Omental fat pad (tissue), 3 donors: ENCODE measurements at regions not wholly inside any gene's neighbourhood (a gene's known extent, or its start where the extent isn't known, plus 50 kb on each side); places are given as distances from the start of the nearest gene placed in this dataset.

Source experiments
- ATAC-seq: fragments of 150-250 bp; one replicate; pipeline ENCODE4 v1.9.1; 2016; ENCODE audit warnings: mild to moderate bottlenecking, moderate library complexity; ENCODE audit not compliant: low FRiP score
- DNase-seq: peaks from one replicate; pipeline ENCODE4 v3.0.0-alpha.2; 2019; ENCODE audit warnings: low spot score
- TF ChIP-seq, protein P1 (sequence below), 3 donors: fragments of 450-650 bp; IDR thresholded peaks; one replicate each; pipeline ENCODE4 v1.5.1; 2016 to 2017; ENCODE audit warnings: antibody characterized with exemption in 3 of 3, mild to moderate bottlenecking in 3 of 3, moderate library complexity in 2 of 3

DNA sequence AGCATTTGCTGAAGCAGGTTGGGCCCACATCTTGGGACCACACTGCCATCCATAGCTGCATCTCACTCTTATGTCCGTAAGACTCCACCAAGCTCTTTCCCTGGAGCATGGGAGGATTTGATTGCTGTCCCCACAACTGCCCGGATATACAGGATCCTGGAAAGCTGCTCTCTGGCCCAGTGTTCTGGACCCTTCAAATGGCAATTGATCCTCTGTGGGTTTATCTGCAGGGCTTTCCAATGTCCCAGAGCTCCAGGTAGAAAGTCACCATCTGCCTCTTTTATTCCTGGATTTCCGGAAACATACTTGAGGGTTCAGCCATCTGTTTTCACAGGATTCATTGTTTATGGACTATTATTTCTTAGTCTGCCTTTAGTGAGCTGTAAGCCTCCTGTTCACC, 214.6 kb downstream of the SREK1 start:
- no peak for ATAC-seq
- no peak for DNase-seq
- TF ChIP-seq, protein P1, sequence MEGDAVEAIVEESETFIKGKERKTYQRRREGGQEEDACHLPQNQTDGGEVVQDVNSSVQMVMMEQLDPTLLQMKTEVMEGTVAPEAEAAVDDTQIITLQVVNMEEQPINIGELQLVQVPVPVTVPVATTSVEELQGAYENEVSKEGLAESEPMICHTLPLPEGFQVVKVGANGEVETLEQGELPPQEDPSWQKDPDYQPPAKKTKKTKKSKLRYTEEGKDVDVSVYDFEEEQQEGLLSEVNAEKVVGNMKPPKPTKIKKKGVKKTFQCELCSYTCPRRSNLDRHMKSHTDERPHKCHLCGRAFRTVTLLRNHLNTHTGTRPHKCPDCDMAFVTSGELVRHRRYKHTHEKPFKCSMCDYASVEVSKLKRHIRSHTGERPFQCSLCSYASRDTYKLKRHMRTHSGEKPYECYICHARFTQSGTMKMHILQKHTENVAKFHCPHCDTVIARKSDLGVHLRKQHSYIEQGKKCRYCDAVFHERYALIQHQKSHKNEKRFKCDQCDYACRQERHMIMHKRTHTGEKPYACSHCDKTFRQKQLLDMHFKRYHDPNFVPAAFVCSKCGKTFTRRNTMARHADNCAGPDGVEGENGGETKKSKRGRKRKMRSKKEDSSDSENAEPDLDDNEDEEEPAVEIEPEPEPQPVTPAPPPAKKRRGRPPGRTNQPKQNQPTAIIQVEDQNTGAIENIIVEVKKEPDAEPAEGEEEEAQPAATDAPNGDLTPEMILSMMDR (IDR thresholded peaks at IDR 0.05): no peak

DNA sequence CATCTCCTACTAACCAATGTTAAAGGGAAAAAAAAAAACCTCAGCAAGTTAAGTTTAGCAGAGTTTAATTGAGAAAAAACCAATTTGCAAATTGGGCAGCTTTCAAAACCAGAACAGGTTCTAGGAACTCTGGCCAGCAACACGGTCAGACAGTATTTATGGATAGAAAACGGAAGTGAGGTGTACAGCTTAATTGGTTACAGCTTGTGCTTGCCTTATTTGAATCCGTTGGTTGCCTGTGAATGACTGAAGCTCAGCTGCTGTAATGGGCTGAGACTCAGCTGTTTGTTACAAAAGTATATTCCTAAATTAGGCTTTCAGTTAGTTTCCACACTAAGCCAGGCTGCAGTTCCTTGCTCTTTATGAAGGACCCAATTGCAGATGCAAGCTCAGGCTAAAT, 217.0 kb downstream of the SREK1 start:
- ATAC-seq (no peak), DNase-seq (no peak)
- TF ChIP-seq, protein P1 (IDR thresholded peaks at IDR 0.05): no peak

DNA sequence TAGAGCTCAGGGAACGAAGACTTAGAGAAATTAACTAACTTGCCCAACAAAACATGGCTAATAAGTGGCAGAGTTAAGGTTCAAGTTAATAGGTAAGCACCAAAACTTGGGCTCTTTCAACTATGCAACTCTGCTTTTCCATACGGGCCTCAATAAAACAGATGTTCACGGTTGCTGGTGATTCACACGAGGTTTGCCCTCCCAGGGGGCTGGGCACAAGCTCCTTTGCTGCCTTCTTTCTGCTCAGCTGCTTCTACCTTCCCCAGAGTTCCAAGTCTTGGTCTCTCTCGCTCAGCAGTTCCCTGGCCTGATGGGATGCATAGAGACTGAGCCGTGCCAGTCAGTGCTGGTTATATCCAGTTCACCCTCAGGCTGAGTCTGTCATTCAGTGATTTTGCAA, 217.9 kb downstream of the SREK1 start:
- TF ChIP-seq, protein P1 (IDR thresholded peaks at IDR 0.05): no peak
- ATAC-seq: no peak
- no peak for DNase-seq

DNA sequence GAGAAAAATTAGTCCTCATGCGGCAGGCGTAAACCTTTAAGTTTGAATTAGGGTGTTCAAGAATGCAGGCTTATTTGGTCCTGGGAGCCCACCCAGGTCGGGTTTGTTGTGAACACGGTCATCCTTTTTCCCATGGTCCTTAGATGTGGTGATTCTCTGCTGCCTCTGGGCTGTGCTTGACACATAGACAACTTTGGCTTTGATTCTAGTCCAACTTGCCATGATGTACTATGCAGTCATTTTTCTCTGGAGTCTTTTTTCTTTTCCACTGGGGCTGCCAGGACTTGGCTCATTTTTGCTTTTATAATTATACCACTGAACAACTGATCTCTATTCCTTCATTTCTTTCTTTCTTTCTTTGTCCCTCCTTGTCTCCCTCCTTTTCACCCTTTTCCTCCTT, 218.6 kb downstream of the SREK1 start:
- DNase-seq (no peak), ATAC-seq (no peak)
- TF ChIP-seq, protein P1 (IDR thresholded peaks at IDR 0.05): no peak

DNA sequence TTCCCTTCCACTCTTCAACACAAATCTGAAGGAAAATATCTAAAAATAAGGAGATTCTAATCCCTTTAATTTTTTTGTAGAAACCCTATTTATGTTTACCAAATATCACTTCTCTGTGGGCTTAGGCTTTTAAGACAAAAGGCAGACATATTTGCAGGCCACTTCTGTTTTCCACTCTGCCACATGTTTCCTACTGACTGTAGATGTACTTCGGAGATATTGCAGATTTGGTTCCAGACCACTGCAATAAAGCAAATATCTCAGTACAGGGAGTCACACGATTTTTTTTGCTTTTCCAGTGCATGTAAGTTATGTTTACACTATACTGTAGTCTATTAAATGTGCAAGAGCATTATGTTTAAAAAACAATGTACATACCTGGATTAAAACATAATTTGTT, 219.0 kb downstream of the SREK1 start:
- ATAC-seq: no peak
- no peak for DNase-seq
- TF ChIP-seq, protein P1 (IDR thresholded peaks at IDR 0.05): no peak

DNA sequence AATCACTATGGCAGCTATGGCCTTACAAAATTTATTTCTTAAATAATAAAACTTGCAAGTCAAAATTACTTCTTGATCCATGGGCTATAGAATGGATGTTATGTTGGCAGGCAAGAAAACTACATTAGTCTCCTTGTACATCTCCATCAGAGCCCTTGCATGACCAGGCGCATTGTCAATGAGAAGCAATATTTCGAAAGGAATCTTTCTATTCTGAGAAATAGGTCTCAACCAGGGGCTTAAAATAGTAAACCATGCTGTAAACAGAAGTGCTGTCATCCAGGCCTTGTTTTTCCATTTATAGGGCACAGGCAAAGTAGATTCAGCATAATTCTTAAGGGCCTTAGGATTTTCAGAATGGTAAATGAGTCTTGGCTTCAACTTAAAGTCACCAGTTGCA, 220.1 kb downstream of the SREK1 start:
- no peak for ATAC-seq

DNA sequence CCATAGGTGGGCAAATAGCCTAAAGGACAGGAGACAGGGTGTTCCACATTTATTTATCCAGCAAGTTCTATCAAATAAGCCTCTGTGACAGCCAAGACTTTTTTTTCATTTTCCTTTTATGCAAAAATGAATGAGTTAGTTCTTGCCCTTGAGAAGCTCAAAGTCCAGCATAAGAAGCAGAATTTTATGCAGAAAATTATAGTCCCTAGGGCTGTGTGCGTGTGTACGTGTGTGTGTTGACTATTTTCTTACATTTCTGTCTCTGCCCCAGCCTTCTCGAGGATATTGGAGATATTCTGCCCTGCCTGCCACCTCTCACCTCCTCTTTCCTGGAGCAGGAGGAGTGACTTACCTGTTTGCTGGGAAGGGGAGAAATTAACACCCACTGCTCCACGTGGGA, 221.9 kb downstream of the SREK1 start:
- TF ChIP-seq, protein P1 (IDR thresholded peaks at IDR 0.05): no peak
- DNase-seq (no peak), ATAC-seq (no peak)

More for the DNA sequence above, 220.1 kb downstream of the SREK1 start:
- TF ChIP-seq, protein P1 (IDR thresholded peaks at IDR 0.05): no peak
- DNase-seq: no peak
